Breast epithelium (tissue), 4 donors: ENCODE measurements at regions not wholly inside any gene's neighbourhood (a gene's known extent, or its start where the extent isn't known, plus 50 kb on each side); places are given as distances from the start of the nearest gene placed in this dataset.

Experiments used
- DNase-seq, 2 donors: peaks; one replicate each; pipeline ENCODE4 v3.0.0-alpha.2; 2019; ENCODE audit warnings: low spot score in 2 of 2
- H3K27ac ChIP-seq, 2 donors: fragments of 200-600 bp; sonication (generic) in 1 of 2; one replicate each; pipeline ENCODE4 v1.5.1; 2016 to 2019; ENCODE audit warnings: mild to moderate bottlenecking in 1 of 2
- H3K27me3 ChIP-seq, 2 donors: fragments of 200-600 bp; sonication (generic) in 1 of 2; one replicate each; pipeline versions ENCODE4 v1.5.1 to v1.6.0; 2017 to 2019; ENCODE audit warnings: control low read depth in 1 of 2, mild to moderate bottlenecking in 1 of 2
- H3K36me3 ChIP-seq: fragments of 200-600 bp; one replicate; pipeline ENCODE4 v1.5.1; 2019
- H3K4me1 ChIP-seq, 2 donors: fragments of 200-600 bp; sonication (generic); one replicate each; pipeline ENCODE4 v1.5.1; 2016 to 2019; ENCODE audit warnings: control low read depth in 1 of 2
- H3K4me3 ChIP-seq, 3 donors: fragments of 200-600 bp; sonication (generic); 1 replicate in 2 of 3; 2 replicates in 1 of 3; pipeline ENCODE4 v1.5.1; 2016 to 2019; ENCODE audit warnings: mild to moderate bottlenecking in 3 of 3, moderate library complexity in 2 of 3
- H3K9me3 ChIP-seq, 2 donors: fragments of 200-600 bp; sonication (generic) in 1 of 2; one replicate each; pipeline ENCODE4 v1.5.1; 2016 to 2019; ENCODE audit warnings: control low read depth in 1 of 2
- POLR2A ChIP-seq: fragments of 450-650 bp; IDR thresholded peaks from one replicate; pipeline ENCODE4 v1.6.1; 2016; ENCODE audit warnings: antibody characterized with exemption, mild to moderate bottlenecking, moderate library complexity
- POLR2AphosphoS5 ChIP-seq, 3 donors: sonication (generic); formaldehyde crosslinking; IDR thresholded peaks; one replicate each; pipeline ENCODE4 v1.6.1; 2017; ENCODE audit warnings: antibody characterized with exemption in 3 of 3
- intact Hi-C: fragments of 100-400 bp; cut with DNase I; formaldehyde crosslinking; loops from one replicate; pipeline ENCODE4 v1.15.1; 2023; ENCODE audit warnings: low total_unique reads
- TF ChIP-seq, protein P1 (sequence below), 3 donors: fragments of 450-650 bp; IDR thresholded peaks; one replicate each; pipeline ENCODE4 v1.5.1; 2016 to 2017; ENCODE audit warnings: antibody characterized with exemption in 3 of 3, mild to moderate bottlenecking in 3 of 3, moderate library complexity in 3 of 3

DNA sequence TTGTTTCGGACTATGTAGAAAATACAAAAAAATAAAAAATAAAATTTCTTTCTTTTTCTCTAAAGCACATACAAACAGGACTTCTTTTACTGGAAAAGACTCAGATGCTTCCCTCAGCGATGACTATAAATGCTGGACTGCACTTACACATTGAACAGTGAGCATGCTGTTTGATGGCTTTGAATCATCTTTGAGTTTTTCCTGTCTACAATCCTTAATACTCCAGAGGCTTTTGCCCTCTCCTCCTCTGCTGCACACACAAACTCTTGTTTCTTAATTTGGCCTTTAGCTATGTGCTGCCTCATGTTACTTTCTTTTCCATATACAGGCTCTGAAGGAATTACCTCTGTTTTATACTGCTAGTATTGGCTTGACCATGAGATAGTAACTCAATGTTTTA lies 575.1 kb downstream of the EPHA3 start:
- intact Hi-C loops, result no loop called here
- Histone ChIP-seq H3K4me1 (no peaks in the 10 kb centered on the region), H3K36me3 (no peaks in the 10 kb centered on the region), H3K27ac (no peak overlapping the region), H3K27me3 (no peaks in the 10 kb centered on the region), H3K9me3 (no peaks in the 10 kb centered on the region), H3K4me3 (no peak overlapping the region)
- no peak for TF ChIP-seq POLR2AphosphoS5 (IDR thresholded peaks at IDR 0.05)
- TF ChIP-seq, protein P1, sequence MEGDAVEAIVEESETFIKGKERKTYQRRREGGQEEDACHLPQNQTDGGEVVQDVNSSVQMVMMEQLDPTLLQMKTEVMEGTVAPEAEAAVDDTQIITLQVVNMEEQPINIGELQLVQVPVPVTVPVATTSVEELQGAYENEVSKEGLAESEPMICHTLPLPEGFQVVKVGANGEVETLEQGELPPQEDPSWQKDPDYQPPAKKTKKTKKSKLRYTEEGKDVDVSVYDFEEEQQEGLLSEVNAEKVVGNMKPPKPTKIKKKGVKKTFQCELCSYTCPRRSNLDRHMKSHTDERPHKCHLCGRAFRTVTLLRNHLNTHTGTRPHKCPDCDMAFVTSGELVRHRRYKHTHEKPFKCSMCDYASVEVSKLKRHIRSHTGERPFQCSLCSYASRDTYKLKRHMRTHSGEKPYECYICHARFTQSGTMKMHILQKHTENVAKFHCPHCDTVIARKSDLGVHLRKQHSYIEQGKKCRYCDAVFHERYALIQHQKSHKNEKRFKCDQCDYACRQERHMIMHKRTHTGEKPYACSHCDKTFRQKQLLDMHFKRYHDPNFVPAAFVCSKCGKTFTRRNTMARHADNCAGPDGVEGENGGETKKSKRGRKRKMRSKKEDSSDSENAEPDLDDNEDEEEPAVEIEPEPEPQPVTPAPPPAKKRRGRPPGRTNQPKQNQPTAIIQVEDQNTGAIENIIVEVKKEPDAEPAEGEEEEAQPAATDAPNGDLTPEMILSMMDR (IDR thresholded peaks at IDR 0.05), result no peak
- no peak for TF ChIP-seq POLR2A
- DNase-seq, result no peak

DNA sequence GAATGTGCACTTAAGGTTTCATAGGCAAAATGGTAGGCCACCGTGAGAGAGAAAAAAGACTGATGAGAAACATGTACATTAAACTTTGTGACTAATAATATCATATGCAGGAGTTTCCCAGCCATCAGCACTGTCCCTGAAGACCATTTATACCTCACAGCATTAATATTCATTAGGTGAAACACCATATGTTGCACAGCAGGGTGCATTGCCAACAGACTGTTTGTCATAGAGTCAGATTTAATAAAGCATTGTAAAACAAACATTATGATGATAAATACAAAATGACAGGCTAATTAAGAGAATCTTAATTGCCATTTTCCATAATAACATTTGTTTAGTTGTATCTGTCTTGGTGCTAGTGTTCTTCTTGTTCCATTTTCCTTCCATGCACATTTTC lies 578.3 kb downstream of the EPHA3 start:
- DNase-seq, result no peak
- no peaks in the 10 kb centered on the region for H3K4me1 ChIP-seq
- H3K27me3 ChIP-seq, result no peaks in the 10 kb centered on the region
- no peak for TF ChIP-seq POLR2AphosphoS5 (IDR thresholded peaks at IDR 0.05)
- TF ChIP-seq, protein P1 (IDR thresholded peaks at IDR 0.05), result no peak
- TF ChIP-seq POLR2A, result no peak
- H3K27ac ChIP-seq, result no peak overlapping the region
- no peaks in the 10 kb centered on the region for H3K36me3 ChIP-seq
- no peaks in the 10 kb centered on the region for H3K9me3 ChIP-seq
- intact Hi-C loops, result no loop called here
- no peak overlapping the region for H3K4me3 ChIP-seq

DNA sequence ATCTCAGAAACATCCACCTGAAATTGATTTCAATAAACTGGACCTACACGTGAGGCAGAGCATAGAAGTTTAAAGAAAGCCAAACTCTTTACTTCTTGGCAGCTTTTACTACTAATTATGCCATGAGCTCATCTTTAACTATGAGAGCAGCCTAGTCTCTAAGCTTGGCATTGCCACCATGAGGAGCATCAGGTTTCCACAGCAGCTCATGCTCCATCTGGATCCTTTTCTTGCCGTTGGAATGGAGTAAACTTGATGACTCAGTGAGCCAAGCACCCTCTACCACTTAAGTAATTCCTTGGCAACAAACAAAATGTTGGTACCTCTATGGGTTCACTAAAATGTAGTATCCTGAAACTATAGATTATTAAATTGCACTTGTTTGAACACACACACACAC lies 583.2 kb downstream of the EPHA3 start:
- Histone ChIP-seq H3K27ac (no peak overlapping the region), H3K4me1 (no peaks in the 10 kb centered on the region), H3K4me3 (no peak overlapping the region), H3K27me3 (no peaks in the 10 kb centered on the region), H3K9me3 (no peaks in the 10 kb centered on the region), H3K36me3 (no peaks in the 10 kb centered on the region)
- no peak for DNase-seq
- intact Hi-C loops, result no loop called here
- TF ChIP-seq POLR2AphosphoS5 (IDR thresholded peaks at IDR 0.05) (no peak), POLR2A (no peak)
- TF ChIP-seq, protein P1 (IDR thresholded peaks at IDR 0.05), result no peak

DNA sequence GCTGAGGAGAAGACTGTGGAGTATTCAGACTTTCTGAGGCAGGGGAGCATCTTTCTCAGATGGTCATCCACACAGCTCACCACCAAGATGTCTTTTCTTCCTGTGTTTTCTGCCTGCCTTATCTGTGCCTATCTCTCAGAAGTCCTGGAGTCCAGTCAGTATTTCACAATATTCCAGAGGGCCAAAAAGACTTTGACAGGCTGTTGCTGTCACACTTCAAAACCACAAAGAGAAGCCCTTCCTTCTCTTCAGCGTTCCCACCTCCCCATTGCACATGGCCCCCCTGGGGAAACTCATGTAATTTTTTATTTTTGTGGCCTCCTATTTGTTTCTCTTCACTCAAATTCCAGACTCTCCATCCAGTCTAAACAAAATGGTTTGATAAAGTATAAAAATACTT lies 585.2 kb downstream of the EPHA3 start:
- Histone ChIP-seq H3K9me3 (no peaks in the 10 kb centered on the region), H3K4me1 (no peaks in the 10 kb centered on the region), H3K27ac (no peak overlapping the region), H3K4me3 (no peak overlapping the region), H3K27me3 (no peaks in the 10 kb centered on the region), H3K36me3 (no peaks in the 10 kb centered on the region)
- DNase-seq, result no peak
- TF ChIP-seq POLR2A (no peak), POLR2AphosphoS5 (IDR thresholded peaks at IDR 0.05) (no peak)
- TF ChIP-seq, protein P1 (IDR thresholded peaks at IDR 0.05), result no peak
- intact Hi-C loops, result no loop called here

DNA sequence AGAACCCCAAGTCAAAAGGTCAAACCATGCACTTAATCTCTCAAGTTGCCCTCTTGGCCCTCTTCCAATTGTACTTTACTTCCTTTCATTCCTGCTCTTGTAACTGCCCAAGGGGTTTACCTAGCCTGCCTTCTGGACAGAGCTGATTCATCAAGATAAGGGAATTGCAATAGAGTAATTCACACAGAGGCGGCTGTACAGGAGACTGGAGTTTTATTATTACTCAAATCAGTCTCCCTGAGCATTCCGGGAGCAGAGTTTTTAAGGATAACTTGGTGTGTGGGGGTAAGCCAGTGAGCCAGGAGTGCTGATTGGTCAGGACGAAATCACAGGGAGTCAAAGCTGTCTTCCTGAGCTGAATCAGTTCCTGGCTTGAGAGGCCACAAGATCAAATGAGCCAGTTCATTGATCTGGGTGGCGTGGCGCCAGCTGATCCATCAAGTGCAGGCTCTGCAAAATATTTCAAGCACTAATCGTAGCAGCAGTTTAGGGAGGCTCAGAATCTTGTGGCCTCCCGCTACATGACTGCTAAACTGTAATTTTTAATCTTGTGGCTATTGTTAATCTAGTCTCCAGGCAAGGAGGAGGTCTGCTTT lies 590.0 kb downstream of the EPHA3 start:
- DNase-seq, result no peak
- no peaks in the 10 kb centered on the region for H3K36me3 ChIP-seq
- H3K27ac ChIP-seq, result no peak overlapping the region
- H3K9me3 ChIP-seq, result no peaks in the 10 kb centered on the region
- H3K4me1 ChIP-seq, result no peaks in the 10 kb centered on the region
- no peaks in the 10 kb centered on the region for H3K27me3 ChIP-seq
- intact Hi-C loops, result no loop called here
- H3K4me3 ChIP-seq, result no peak overlapping the region
- no peak for TF ChIP-seq POLR2AphosphoS5 (IDR thresholded peaks at IDR 0.05)
- TF ChIP-seq, protein P1 (IDR thresholded peaks at IDR 0.05), result no peak
- TF ChIP-seq POLR2A, result no peak
